GM23338 (cell line): ENCODE measurements at regions not wholly inside any gene's neighbourhood (a gene's known extent, or its start where the extent isn't known, plus 50 kb on each side); places are given as distances from the start of the nearest gene placed in this dataset.

Experiments used
- CREB1 ChIP-seq: fragments of 250-450 bp; sonication (Bioruptor Pico); IDR thresholded peaks from 2 replicates; pipeline ENCODE4 v1.5.0; 2020; ENCODE audit warnings: low read depth, mild to moderate bottlenecking, moderate library complexity
- ETS1 ChIP-seq: IDR thresholded peaks from 2 replicates; pipeline ENCODE4 v1.6.1; 2016; ENCODE audit warnings: antibody characterized with exemption
- EZH2 ChIP-seq: fragments of 200-600 bp; sonication (generic); IDR thresholded peaks from one replicate; pipeline ENCODE4 v1.8.0; 2017; ENCODE audit warnings: antibody characterized with exemption, mild to moderate bottlenecking, low read depth; ENCODE audit not compliant: unreplicated experiment
- EZH2phosphoT487 ChIP-seq: fragments of 200-600 bp; sonication (generic); IDR thresholded peaks from one replicate; pipeline ENCODE4 v1.8.1; 2018; ENCODE audit warnings: antibody characterized with exemption; ENCODE audit not compliant: unreplicated experiment
- JUNB ChIP-seq: IDR thresholded peaks from one replicate; pipeline ENCODE4 v1.6.1; 2016; ENCODE audit warnings: antibody characterized with exemption; ENCODE audit not compliant: unreplicated experiment
- NANOG ChIP-seq: IDR thresholded peaks from 2 replicates; pipeline ENCODE4 v1.6.1; 2016; ENCODE audit warnings: antibody characterized with exemption, borderline replicate concordance
- POLR2AphosphoS5 ChIP-seq: IDR thresholded peaks from 2 replicates; pipeline ENCODE4 v1.6.1; 2016; ENCODE audit warnings: antibody characterized with exemption, low read depth
- ZNF114 ChIP-seq: fragments of 250-450 bp; sonication (Bioruptor Pico); IDR thresholded peaks from 2 replicates; pipeline ENCODE4 v1.5.0; 2020; ENCODE audit warnings: mild to moderate bottlenecking, moderate library complexity
- ZNF331 ChIP-seq: fragments of 250-450 bp; sonication (Bioruptor Pico); IDR thresholded peaks from 2 replicates; pipeline ENCODE4 v1.5.0; 2020; ENCODE audit warnings: low read depth, mild to moderate bottlenecking, moderate library complexity
- TF ChIP-seq, protein P1 (sequence below), 2 experiments: fragments of 200-600 bp in 1 of 2; sonication (generic) in 1 of 2; conservative IDR thresholded peaks; 2 replicates each; pipeline versions ENCODE4 v1.5.1 to v1.6.1; 2016 to 2017; ENCODE audit warnings: antibody characterized with exemption in 2 of 2, low read depth in 2 of 2, mild to moderate bottlenecking in 2 of 2, moderate library complexity in 1 of 2
- TF ChIP-seq, protein P2 (sequence below): IDR thresholded peaks from one replicate; pipeline ENCODE4 v1.6.1; 2018; ENCODE audit warnings: antibody characterized with exemption; ENCODE audit not compliant: unreplicated experiment

- TF ChIP-seq, protein P1, sequence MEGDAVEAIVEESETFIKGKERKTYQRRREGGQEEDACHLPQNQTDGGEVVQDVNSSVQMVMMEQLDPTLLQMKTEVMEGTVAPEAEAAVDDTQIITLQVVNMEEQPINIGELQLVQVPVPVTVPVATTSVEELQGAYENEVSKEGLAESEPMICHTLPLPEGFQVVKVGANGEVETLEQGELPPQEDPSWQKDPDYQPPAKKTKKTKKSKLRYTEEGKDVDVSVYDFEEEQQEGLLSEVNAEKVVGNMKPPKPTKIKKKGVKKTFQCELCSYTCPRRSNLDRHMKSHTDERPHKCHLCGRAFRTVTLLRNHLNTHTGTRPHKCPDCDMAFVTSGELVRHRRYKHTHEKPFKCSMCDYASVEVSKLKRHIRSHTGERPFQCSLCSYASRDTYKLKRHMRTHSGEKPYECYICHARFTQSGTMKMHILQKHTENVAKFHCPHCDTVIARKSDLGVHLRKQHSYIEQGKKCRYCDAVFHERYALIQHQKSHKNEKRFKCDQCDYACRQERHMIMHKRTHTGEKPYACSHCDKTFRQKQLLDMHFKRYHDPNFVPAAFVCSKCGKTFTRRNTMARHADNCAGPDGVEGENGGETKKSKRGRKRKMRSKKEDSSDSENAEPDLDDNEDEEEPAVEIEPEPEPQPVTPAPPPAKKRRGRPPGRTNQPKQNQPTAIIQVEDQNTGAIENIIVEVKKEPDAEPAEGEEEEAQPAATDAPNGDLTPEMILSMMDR (conservative IDR thresholded peaks at IDR 0.05; ENCODE audit: low read depth in 2 of 2), result no peak
- TF ChIP-seq EZH2 (no peak), POLR2AphosphoS5 (no peak), CREB1 (no peak), NANOG (no peak), EZH2phosphoT487 (no peak), ZNF114 (CRISPR knock-in tag) (no peak), ZNF331 (CRISPR knock-in tag) (no peak), ETS1 (no peak), JUNB (no peak)
- TF ChIP-seq, protein P2, sequence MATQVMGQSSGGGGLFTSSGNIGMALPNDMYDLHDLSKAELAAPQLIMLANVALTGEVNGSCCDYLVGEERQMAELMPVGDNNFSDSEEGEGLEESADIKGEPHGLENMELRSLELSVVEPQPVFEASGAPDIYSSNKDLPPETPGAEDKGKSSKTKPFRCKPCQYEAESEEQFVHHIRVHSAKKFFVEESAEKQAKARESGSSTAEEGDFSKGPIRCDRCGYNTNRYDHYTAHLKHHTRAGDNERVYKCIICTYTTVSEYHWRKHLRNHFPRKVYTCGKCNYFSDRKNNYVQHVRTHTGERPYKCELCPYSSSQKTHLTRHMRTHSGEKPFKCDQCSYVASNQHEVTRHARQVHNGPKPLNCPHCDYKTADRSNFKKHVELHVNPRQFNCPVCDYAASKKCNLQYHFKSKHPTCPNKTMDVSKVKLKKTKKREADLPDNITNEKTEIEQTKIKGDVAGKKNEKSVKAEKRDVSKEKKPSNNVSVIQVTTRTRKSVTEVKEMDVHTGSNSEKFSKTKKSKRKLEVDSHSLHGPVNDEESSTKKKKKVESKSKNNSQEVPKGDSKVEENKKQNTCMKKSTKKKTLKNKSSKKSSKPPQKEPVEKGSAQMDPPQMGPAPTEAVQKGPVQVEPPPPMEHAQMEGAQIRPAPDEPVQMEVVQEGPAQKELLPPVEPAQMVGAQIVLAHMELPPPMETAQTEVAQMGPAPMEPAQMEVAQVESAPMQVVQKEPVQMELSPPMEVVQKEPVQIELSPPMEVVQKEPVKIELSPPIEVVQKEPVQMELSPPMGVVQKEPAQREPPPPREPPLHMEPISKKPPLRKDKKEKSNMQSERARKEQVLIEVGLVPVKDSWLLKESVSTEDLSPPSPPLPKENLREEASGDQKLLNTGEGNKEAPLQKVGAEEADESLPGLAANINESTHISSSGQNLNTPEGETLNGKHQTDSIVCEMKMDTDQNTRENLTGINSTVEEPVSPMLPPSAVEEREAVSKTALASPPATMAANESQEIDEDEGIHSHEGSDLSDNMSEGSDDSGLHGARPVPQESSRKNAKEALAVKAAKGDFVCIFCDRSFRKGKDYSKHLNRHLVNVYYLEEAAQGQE, result no peak
Observed at GRCh38 chrX:39826813-39827543, 270.8 kb downstream of the BCOR start.
